Ovary (tissue), 3 donors: ENCODE measurements at regions not wholly inside any gene's neighbourhood (a gene's known extent, or its start where the extent isn't known, plus 50 kb on each side); places are given as distances from the start of the nearest gene placed in this dataset.

Experiments
- POLR2A ChIP-seq: fragments of 450-650 bp; IDR thresholded peaks from one replicate; pipeline ENCODE4 v1.6.1; 2017; ENCODE audit warnings: antibody characterized with exemption, mild to moderate bottlenecking, moderate library complexity
- TF ChIP-seq, protein P1 (sequence below), 3 donors: fragments of 450-650 bp in 2 of 3; fragments of 200-600 bp in 1 of 3; IDR thresholded peaks; one replicate each; pipeline versions ENCODE4 v1.5.1 to v1.8.0; 2016 to 2022; ENCODE audit warnings: antibody characterized with exemption in 3 of 3, mild to moderate bottlenecking in 1 of 3
- donor health status: DM: no; HTN: no; CAD: no.

DNA sequence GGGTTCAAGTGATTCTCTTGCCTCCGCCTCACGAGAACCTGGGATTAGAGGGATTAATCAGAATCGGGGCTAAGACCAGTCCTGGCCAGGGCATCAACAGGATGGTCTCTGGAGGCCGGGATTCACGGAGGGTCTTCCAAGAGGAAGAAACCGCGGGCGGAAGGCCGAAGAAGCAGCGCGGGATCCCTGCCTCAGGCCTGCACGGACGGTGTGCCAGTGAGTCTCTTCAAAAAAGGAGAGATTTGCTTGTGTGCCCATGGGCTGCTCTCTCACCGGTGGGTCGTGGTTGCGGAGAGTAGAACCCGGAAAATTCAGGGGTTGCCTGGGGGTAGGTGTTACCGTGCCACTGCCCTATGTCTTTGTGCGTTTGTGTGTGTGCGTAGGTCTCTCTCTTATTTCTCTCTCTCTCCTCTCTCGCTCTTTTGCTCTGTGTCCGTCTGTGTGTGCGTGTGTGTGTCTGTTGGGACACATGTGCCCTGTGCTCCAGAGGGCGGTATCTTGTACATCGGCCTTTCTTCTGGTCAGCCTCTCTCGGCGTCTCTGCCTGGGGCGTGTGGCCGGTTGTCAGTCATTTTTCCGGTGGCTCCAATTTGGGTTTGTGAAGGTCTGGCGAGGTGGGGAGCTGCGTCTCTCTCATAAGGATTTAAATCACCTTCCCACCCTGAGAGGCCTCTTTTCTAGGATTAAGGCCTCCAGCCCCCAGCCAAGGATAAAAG lies 613.2 kb downstream of the KCNJ18 start:
- TF ChIP-seq POLR2A, result no peak
- TF ChIP-seq, protein P1, sequence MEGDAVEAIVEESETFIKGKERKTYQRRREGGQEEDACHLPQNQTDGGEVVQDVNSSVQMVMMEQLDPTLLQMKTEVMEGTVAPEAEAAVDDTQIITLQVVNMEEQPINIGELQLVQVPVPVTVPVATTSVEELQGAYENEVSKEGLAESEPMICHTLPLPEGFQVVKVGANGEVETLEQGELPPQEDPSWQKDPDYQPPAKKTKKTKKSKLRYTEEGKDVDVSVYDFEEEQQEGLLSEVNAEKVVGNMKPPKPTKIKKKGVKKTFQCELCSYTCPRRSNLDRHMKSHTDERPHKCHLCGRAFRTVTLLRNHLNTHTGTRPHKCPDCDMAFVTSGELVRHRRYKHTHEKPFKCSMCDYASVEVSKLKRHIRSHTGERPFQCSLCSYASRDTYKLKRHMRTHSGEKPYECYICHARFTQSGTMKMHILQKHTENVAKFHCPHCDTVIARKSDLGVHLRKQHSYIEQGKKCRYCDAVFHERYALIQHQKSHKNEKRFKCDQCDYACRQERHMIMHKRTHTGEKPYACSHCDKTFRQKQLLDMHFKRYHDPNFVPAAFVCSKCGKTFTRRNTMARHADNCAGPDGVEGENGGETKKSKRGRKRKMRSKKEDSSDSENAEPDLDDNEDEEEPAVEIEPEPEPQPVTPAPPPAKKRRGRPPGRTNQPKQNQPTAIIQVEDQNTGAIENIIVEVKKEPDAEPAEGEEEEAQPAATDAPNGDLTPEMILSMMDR (IDR thresholded peaks at IDR 0.05), result no peak
